ENCODE measurements at regions not wholly inside any gene's neighbourhood (a gene's known extent, or its start where the extent isn't known, plus 50 kb on each side); places are given as distances from the start of the nearest gene placed in this dataset.

DNA sequence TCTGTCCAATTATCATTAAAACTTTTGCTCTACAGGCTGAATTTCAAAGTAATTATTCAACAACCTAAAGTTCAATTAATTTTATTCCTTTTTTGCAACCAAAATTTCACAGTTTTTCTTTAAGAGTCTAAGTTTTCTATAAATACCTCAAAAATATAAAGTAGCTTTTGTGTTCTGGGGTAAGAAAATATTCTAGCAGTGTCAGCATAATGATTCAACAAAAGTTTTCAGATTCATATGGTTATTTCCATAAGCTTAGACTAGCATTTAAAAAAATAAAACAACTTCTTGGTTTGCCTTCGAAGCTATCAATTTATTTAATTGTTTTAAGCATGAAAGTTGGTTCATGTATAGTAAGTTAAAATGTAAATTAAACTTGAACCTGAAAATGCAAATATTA, 1962.3 kb upstream of the CDH6 start:
- no peak overlapping the region for H3K27ac ChIP-seq (ENCODE audit: low read length)
- peaks cover 8% of the 10 kb centered on the region for H3K9me3 ChIP-seq (ENCODE audit: control insufficient read depth, insufficient read depth, low read length)
- no peak for ATAC-seq
- H3K9me3 Mint-ChIP-seq: peaks cover 3 to 12% of the 10 kb centered on the region in 2 donors
- no peak for DNase-seq
- H3K4me3 ChIP-seq (ENCODE audit: low read length): no peak overlapping the region
- no peaks in the 10 kb centered on the region for H3K27me3 Mint-ChIP-seq (ENCODE audit: low read depth in 2 of 2)
- no peaks in the 10 kb centered on the region for H3K36me3 ChIP-seq (ENCODE audit: control insufficient read depth, insufficient read depth, low read length)
- WGBS (ENCODE audit: insufficient coverage): no CpG with 5 or more reads among the region's 1 CpG
- H3K27me3 ChIP-seq (ENCODE audit: control insufficient read depth, insufficient read depth, low read length): no peaks in the 10 kb centered on the region
- no peak overlapping the region for H3K27ac Mint-ChIP-seq
- TF ChIP-seq, protein P1, sequence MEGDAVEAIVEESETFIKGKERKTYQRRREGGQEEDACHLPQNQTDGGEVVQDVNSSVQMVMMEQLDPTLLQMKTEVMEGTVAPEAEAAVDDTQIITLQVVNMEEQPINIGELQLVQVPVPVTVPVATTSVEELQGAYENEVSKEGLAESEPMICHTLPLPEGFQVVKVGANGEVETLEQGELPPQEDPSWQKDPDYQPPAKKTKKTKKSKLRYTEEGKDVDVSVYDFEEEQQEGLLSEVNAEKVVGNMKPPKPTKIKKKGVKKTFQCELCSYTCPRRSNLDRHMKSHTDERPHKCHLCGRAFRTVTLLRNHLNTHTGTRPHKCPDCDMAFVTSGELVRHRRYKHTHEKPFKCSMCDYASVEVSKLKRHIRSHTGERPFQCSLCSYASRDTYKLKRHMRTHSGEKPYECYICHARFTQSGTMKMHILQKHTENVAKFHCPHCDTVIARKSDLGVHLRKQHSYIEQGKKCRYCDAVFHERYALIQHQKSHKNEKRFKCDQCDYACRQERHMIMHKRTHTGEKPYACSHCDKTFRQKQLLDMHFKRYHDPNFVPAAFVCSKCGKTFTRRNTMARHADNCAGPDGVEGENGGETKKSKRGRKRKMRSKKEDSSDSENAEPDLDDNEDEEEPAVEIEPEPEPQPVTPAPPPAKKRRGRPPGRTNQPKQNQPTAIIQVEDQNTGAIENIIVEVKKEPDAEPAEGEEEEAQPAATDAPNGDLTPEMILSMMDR (IDR thresholded peaks at IDR 0.05): no peak
- intact Hi-C loops (cut with micrococcal nuclease): no loop called here
- no peak overlapping the region for H3K4me3 Mint-ChIP-seq
- H3K4me1 ChIP-seq (ENCODE audit: control insufficient read depth, insufficient read depth, low read length): no peaks in the 10 kb centered on the region
- no peaks in the 10 kb centered on the region for H3K36me3 Mint-ChIP-seq
- H3K4me1 Mint-ChIP-seq: no peaks in the 10 kb centered on the region

DNA sequence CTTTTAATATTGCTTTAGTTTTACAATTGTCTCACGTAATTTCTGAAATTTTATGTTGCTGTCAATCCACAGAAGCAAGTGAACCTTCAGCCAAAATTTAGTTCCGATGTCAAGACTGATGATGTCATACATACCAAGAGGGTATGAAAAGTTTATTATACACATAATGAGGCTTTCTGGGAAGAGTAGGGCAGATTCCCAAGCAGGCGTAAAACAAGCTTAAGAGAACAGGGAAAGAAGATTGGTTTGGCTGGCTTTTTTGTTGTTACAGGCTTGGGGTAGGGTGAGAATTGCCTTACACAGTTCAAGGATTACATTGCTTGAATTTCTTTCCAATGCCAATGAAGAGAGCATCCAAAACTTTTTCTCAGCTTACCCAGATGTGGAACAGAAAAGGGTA, 1962.9 kb upstream of the CDH6 start:
- Mint-ChIP-seq H3K27ac (no peak overlapping the region), H3K9me3 (peaks cover 3 to 12% of the 10 kb centered on the region in 2 donors), H3K4me1 (no peaks in the 10 kb centered on the region), H3K36me3 (no peaks in the 10 kb centered on the region), H3K4me3 (no peak overlapping the region), H3K27me3 (ENCODE audit: low read depth in 2 of 2) (no peaks in the 10 kb centered on the region)
- Histone ChIP-seq H3K4me1 (ENCODE audit: control insufficient read depth, insufficient read depth, low read length) (no peaks in the 10 kb centered on the region), H3K4me3 (ENCODE audit: low read length) (no peak overlapping the region), H3K27me3 (ENCODE audit: control insufficient read depth, insufficient read depth, low read length) (no peaks in the 10 kb centered on the region), H3K9me3 (ENCODE audit: control insufficient read depth, insufficient read depth, low read length) (peaks cover 8% of the 10 kb centered on the region), H3K27ac (ENCODE audit: low read length) (no peak overlapping the region), H3K36me3 (ENCODE audit: control insufficient read depth, insufficient read depth, low read length) (no peaks in the 10 kb centered on the region)
- TF ChIP-seq, protein P1 (IDR thresholded peaks at IDR 0.05): no peak
- intact Hi-C loops (cut with micrococcal nuclease): no loop called here
- WGBS (ENCODE audit: insufficient coverage): 74% methylated on average over 3 of the region's 3 CpGs
- DNase-seq: no peak
- ATAC-seq: no peak

DNA sequence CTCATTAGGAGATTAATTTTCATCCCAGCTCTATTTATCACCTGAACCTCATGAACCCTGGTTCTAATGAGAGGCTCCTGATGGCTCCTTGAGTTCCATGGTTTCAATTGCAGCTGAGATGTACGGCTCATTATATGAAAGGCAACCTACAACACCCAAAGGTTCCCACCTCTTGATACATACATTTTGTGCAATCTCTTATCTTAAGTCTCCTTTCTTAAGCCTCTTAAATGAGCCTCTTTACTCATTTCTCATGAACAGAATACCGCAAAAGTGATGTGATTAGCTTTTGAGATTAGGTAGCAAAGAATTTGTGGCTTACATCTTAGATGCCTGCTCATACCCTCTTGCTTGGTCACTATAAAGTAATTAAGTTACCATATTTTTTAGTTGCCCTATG, 1964.0 kb upstream of the CDH6 start:
- no peak overlapping the region for H3K27ac Mint-ChIP-seq

DNA sequence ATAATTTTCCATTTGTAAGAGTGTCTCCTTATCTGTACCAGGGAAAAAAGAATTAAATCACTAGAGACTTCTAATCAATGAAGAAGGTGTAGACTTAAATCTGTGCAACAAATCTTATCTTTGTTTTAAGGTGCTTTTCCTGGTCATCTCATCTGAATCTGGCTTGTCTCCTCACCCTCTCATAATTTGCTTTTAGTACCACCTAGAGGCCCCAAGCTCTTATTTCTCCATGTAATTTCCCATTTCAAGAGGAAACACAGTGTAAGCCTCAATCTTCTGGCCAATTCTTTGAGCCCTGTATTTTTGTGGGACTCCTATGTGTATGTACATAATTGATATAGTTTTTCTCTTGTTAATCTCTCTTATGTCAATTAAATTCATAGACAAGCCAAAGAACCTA, 1975.3 kb upstream of the CDH6 start:
- TF ChIP-seq, protein P1 (IDR thresholded peaks at IDR 0.05): no peak
- Mint-ChIP-seq H3K4me1 (no peaks in the 10 kb centered on the region), H3K9me3 (peaks cover 2 to 20% of the 10 kb centered on the region in 2 donors), H3K27ac (no peak overlapping the region), H3K4me3 (no peak overlapping the region), H3K27me3 (ENCODE audit: low read depth in 2 of 2) (no peaks in the 10 kb centered on the region), H3K36me3 (no peaks in the 10 kb centered on the region)
- Histone ChIP-seq H3K4me3 (ENCODE audit: low read length) (no peak overlapping the region), H3K4me1 (ENCODE audit: control insufficient read depth, insufficient read depth, low read length) (no peaks in the 10 kb centered on the region), H3K27ac (ENCODE audit: low read length) (no peak overlapping the region), H3K27me3 (ENCODE audit: control insufficient read depth, insufficient read depth, low read length) (no peaks in the 10 kb centered on the region), H3K36me3 (ENCODE audit: control insufficient read depth, insufficient read depth, low read length) (no peaks in the 10 kb centered on the region), H3K9me3 (ENCODE audit: control insufficient read depth, insufficient read depth, low read length) (peaks cover 4% of the 10 kb centered on the region)
- no peak for DNase-seq
- ATAC-seq: no peak
- intact Hi-C loops (cut with micrococcal nuclease): no loop called here

More for the DNA sequence above, 1964.0 kb upstream of the CDH6 start:
- H3K4me3 Mint-ChIP-seq: no peak overlapping the region
- no peaks in the 10 kb centered on the region for H3K36me3 ChIP-seq (ENCODE audit: control insufficient read depth, insufficient read depth, low read length)
- peaks cover 3 to 15% of the 10 kb centered on the region in 2 donors for H3K9me3 Mint-ChIP-seq
- H3K4me1 ChIP-seq (ENCODE audit: control insufficient read depth, insufficient read depth, low read length): no peaks in the 10 kb centered on the region
- DNase-seq (no peak), ATAC-seq (no peak)
- H3K27me3 Mint-ChIP-seq (ENCODE audit: low read depth in 2 of 2): no peaks in the 10 kb centered on the region
- no peaks in the 10 kb centered on the region for H3K4me1 Mint-ChIP-seq
- no peaks in the 10 kb centered on the region for H3K36me3 Mint-ChIP-seq
- intact Hi-C loops (cut with micrococcal nuclease): no loop called here
- WGBS (ENCODE audit: insufficient coverage): 84% methylated on average over 1 of the region's 2 CpGs
- H3K27me3 ChIP-seq (ENCODE audit: control insufficient read depth, insufficient read depth, low read length): no peaks in the 10 kb centered on the region
- no peak overlapping the region for H3K27ac ChIP-seq (ENCODE audit: low read length)
- TF ChIP-seq, protein P1 (IDR thresholded peaks at IDR 0.05): no peak
- H3K4me3 ChIP-seq (ENCODE audit: low read length): no peak overlapping the region
- H3K9me3 ChIP-seq (ENCODE audit: control insufficient read depth, insufficient read depth, low read length): peaks cover 3% of the 10 kb centered on the region
